ENCODE measurements at regions not wholly inside any gene's neighbourhood (a gene's known extent, or its start where the extent isn't known, plus 50 kb on each side); places are given as distances from the start of the nearest gene placed in this dataset.

DNA sequence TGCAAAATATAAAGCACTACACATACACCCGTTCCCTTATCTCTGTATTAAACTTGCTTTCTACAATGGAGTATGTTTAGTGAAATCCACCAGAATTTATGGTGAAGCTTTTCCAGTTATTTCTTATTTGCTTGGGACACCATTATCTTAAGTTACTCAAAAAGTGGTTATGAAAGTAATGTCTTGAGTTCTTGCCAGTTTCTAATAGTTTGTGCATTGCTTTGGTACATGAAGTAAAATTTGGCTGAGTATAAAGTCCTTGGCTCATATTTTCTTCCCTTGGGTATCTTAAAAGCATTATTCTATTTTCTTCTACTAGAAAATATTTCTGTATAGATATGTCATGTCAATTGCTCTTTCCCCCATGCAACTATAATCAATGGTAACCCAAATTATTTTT is 85.2 kb downstream of the POLR1F start:
- no peak for DNase-seq

DNA sequence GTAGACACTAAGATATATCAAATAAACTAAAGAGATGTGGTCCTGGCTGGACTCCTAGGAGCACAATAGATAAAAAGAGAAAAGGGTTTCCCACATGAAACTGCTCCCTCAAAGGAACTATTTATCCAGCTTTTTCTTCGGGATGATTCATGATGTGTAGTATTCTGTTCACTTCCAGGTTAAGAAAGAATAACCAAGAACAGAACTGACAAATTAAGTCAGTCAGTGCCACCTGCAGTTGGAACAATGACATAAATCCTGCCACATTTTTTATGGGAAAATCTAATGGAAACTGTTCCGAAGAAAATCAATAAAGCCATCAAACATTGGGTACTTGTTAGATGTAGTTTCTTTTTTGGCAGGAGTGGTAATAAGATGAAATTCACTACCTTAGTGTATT is 87.1 kb downstream of the POLR1F start:
- no peak for DNase-seq

DNA sequence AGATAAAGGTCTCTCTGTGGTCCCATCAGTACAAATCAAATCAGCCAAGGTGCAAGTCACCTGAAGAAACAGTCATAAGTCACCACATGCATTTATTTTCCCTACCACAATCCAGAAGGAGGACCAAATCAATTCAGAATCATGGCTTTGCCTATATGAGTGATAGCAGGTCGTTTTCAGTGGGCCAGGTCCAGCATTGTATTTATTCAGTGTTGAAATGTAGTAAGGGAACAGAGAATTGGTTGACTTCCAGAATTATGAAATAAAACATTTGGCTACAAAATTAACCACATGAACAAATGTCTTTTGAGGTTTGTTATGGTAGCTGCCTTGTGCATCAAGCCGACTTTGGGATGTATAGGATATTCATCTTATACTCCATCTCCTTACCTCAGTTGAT is 88.4 kb downstream of the POLR1F start:
- no peak for DNase-seq

DNA sequence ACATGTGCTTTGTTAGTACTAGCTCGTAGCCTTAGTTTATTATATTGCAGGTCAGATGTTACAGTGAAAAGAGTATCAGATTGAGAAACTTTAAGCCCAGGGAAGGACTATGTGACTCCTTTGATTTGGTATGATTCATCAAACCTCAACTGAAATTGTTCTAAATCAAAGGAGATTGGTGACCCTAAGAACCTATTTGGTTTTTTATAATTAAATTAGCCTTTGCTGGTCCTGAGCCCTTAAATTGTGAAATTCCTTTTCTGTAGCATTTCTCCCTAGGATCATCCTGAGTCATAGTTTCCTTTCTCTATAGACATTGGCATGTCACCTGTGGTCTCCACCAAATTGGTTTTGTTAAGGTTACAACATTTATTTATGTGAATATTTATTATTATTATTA is 89.7 kb downstream of the POLR1F start:
- no peak for DNase-seq

DNA sequence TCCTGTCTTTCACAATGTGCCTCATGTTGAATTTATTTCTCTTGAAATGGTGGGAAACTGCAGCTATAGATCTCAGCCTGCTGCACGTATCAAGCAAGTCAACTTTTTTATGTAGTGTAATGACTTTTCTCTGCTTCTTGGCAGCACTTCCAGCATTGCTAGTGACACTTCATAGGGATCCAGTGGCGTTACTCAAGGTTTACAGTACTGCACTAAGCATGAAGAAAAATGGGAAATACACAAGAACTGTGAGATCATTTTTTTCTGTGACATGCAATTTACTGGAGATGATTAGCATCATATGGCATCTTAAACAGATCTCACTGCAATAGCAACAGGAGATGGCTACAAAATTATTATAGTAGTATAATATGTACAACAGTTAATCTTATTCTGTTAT is 90.9 kb downstream of the POLR1F start:
- DNase-seq: no peak

DNA sequence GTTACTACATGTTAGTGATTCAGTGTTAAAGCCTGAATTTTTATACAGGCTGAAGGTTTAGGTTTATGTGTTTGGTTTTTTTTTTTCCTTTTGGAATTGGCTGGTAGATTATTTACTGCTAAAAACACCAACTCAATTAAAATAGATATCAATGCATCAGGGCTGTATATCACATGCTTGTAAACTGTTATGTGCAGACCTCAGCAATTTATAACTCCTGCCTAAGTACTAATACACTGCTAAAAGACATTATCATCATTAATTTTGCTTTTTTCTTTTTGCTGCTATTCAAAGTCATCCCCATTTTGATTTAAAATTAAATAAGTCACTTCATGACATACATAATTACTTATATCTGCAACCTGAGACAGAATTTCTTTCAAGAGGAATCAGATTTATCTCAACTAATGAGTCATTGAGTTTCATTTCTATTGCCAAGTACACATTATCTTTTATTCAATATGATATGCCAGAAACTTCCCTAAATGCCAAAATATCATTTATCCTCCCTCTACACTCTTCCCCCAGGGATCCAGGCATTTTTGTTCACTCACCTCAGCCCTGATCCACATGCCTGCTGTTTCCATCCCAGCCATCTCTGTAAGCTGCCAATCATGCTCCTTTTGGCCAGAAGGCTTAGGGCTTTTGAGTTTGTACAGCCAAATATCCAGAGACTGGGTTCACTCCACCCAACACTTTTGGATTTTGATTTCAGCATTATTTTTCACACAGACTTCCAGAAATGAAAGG is 98.5 kb downstream of the POLR1F start:
- no peak for DNase-seq

DNA sequence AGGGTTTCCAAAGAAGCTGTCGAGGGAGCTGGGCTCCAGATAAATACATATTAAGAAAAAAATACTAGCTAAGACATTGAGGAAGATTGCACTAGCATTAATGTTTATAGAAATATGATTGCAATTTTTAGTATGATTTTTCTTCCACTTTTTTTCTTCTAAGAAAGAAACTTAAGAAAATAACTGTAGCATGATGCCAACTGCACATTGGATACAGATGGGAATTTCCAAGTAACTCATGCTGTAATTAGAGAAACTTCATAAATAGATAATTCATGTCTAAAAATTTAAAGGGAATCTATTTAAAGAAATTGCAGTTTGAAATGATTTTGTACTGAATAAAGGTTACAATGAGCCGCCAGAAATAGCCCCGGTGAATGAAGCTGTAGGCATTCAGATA is 119.4 kb downstream of the POLR1F start:
- no peak for DNase-seq

DNA sequence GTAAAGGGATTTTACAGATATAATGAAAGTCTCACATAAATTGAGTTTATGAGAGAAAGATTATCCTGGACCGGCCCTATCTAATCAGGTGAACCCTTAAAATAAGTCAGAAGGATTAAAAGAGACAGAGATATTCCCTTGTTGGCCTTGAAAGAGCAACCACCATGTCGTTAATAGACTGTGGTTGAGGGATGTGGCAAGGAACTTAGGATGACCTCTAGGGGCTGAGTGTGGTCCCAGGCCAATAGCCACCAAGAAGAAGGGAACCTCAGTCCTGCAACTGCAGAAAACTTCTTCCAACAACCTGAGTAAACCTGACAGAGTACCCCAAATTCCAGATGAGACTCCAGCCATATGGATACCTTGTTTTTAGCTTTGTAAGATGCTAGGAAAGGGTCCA is 121.5 kb downstream of the POLR1F start:
- peak in 1 of 5 experiments; percentile 32 for DNase-seq

DNA sequence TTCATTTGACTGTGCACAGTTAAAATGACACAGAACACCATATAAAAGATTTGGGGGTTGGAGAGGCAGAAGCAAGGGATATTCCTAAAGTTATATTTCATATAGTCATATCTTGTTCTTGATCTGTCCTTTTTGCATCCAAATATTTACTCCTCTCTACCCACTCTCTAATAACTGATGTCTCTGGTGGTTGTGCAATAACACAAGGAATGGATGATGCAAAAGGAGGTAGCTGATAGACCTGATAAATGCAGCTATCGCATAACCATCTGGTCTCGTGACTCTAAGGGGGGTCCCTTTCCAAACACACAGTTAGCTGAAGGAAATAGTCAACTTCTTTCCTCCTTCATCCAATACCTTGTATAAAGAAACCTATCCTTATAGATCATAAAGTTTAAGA is 123.1 kb downstream of the POLR1F start:
- DNase-seq: no peak

DNA sequence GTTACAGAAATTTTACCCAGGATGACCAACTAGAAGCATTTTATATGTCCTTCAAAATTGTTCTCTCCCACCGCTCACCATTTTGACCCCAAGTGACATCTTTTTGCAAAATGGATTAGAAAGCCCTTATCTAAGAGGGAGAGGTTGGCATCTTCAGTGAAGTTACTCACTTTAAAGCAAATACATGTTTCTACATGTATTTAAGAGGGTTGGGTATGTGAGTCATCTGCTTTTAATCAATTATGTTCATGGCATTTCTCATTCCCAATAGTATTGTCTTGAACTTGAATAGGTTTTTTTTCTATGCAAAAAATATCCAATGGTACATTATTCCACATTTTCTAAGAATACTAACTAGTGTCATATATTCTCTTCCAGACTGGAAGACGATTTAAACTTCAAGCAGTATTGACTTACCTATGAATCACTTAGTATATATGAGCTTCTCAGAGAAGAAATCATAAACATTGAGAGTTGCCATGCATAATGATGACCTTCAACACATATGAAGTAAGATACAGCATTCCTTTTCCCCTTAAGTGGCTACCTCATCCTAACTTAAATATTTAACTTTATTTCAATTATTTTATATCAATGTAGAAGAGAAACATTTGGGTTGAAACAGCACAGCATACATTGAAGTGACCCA is 132.8 kb downstream of the POLR1F start:
- DNase-seq: no peak

DNA sequence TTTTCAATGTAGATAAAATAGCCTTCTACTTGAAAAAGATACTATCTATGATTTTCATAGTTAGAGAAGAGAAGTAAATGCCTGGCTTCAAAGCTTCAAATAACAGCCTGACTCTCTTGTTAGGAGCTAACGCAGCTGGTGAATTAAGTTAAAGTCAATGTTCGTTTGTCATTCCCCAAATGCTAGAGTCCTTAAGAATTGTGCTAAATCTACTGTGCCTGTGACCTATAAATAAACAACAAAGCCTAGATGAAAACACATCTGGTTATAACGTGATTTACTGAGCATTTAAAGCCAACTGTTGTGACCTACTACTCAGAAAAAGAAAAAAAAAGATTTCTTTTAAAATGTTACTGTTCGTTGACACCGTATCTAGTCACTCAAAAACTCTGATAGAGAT is 134.7 kb downstream of the POLR1F start:
- DNase-seq: no peak

DNA sequence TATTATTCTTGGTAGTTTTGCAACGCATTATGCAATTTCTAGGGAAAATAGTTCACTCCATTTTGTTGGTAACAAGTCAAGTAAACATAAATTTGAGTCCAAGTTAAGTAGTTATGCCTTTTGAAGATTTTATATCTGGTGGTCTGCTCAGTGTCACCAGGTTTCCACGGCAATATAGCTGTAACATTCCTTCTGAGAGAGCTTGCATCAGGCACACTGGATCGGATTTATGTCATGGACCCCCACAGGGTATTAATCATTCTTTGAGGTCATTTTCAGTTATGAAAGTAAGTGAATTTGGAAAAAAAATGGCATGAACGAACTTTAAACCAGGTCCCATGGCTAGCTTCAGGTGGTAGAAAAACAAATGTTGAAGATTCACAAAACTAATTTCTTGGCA is 136.3 kb downstream of the POLR1F start:
- no peak for DNase-seq

DNA sequence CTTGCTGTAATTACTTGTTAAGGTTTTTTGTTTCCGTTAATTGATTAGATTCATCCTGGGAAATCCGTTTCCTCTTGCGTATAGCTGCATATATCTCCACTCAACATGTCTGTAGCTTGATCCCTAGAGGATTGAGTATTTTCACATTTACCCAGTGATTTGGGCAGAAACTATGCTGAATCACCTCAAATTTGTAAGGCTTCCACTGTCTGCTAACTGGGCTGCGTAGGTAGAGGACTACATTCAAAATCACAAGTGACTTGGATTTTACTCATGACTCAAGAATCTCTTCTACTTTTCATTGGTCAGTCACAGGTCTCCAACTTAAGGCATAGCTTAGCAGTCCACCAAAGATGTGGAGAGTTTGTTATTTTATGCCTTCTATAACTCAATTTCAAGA is 141.8 kb downstream of the POLR1F start:
- no peak for DNase-seq

DNA sequence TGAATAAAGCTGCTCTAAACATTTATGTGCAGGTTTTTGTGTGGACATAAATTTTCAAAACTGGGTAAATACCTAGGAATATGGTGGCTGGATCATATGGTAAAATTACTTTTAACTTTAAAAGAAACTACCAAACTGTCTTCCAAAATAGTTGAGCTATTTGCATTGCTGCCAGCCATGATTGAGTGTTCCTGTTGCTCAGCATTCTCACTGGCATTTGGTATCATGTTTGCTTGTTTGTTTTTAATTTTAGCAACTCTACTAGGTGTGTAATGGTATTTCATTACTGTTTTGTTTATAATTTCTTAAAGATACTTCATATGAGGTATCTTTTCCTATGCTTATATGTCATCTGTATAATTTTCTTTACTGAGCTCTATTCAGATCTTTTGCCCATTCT is 143.2 kb downstream of the POLR1F start:
- DNase-seq: no peak

DNA sequence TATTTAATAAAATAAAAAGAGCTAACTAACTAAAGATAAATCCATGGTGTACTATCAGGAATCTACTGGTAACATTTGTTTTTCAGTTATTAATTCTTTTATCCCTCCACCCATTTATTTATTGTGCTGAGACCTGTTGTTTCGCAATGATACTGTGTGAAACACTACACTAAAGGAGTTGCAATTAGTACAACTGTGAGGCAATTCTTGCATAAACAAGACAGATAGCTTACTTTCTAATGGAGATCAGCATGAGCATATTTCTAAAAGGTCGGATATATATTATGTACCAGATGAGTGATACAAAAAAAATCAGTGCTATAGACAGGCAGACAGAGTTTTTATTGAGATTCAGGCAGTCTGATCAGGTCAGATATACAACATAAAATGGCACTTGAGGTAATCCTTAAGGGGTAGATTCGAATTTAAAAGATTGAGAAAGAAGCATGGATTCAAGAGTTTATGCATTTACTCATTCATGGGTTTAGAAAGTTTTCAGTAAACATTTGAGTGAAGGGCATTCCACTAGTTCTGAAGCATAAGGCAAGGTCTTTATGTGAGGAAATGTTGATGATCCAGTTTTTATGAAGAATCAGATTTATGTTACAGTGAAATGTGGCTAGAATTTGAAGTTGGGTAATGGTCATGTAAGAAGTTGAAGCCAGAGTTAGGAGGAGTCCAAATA is 147.6 kb downstream of the POLR1F start:
- no peak for DNase-seq

DNA sequence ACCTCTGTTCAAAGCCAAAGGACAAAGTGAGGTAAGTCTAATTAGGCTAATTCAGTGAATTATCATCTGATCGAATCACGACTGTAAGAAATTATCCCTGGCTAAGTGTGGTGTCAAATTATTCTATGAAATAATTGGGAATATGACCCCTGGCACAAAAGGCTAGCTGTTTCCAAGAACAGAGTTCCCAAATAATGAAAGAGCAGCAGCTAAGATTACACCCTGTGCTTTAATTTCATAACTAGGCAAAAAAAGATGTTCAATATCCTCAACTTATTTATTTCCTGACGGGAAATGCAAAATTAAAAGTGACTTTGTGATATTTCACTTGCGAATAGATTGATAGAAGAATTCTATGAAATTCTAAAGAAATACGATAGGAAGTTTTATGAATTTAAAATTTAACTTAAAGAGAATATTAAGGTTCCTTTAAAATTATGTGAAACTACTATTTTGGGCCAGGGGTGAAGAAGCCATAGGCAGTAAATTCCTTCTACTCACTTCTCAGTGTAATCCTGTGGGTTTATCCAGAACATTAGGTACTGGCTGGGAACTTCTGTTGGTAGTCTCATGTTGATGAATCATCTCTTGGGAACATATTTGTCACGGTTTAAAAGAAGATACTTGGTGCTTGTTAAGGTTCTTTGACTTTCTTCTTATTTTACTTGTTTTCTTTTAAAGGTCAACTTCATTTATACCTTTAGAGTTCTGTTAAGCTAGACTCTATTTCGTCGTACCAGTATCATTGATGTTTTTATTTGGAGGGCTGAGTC is 148.5 kb downstream of the POLR1F start:
- no peak for DNase-seq

DNA sequence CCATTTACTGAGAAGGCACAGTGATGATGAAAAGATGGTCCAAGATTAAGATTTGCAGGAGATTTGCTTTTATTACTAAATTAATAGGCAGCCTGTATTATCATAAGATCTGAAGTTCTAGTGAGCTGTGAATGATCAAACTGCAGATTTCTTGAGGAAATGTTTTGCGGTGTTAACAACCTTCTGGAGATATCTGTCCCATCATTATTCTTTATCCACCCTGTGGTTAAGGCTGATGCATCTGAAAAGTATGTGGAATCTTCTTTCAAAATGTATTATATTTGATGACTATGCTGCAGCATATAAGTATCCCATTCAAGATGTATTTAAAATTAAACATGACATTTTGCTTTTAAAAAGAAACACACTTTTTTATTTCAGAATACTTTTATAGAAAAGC is 150.3 kb downstream of the POLR1F start:
- no peak for DNase-seq

DNA sequence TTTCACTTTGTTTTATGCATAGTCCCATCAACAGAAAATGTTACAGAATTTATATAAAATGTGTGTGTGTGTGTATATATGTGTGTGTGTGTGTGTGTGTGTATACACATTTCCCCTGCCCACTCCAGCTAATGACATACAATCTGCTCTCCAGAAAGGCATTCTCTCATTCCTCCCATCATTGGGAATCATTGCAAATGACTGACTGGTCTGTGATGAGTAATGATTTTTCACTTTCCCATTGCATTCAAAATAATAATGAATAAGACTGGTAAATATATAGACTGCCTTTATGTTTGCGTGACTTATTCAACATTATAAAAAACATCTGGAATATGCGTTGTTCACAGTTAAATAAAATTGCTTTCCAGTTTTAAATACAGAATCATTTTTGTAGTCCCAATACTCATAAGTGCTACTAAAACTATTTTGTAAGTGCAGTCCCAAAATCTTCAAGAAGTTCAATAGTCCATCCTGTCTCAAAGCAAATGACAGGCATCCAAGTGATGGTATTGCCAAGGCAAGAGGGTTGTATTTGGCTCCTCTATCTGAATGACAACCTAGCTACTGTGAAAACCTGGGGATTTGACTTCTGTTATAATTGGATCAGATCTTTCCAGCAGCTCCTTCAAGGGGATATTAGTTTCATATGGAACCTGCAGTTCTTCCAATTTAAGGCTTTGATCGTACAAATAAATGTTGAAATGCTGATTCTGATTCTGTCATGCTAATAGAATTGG is 150.9 kb downstream of the POLR1F start:
- DNase-seq: no peak

DNA sequence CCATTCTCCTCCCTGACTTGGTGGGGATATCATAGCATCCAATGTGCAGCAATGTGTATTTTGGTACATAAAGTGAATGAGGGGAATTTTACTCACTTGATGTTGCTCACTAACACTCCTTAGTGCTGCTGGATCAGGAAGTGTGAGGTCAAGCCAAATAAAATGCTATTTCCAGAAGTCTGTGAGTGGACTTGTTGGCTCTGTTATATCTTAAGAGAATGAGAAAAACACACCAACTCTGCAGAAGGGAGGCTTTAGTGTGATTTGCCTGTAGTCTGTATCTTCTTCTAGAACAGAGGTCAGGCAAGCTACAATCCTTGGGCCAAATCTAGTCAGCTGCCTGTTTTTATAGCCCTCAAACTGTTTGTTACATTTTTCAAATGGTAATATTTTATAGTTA is 154.3 kb downstream of the POLR1F start:
- DNase-seq: no peak

DNA sequence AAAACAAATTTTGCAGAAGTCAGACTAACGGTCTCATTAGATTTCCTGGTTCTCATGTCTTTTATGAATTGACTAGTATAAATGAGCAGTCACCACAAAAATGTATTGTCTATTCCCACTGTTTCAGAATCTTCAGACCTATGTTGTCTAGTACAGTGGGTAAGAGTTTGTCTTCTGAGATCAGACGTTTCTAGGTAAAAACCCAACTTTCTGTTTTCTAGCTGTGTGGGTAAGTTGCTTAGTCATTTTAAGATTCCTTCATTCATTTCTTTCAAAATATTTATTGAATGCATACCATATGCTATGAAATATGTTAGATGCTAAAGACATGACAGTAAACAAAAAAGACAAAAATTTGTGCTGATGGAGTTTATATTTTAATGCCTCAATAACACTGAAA is 156.3 kb downstream of the POLR1F start:
- peak in 1 of 5 experiments; percentile 87 for DNase-seq

DNA sequence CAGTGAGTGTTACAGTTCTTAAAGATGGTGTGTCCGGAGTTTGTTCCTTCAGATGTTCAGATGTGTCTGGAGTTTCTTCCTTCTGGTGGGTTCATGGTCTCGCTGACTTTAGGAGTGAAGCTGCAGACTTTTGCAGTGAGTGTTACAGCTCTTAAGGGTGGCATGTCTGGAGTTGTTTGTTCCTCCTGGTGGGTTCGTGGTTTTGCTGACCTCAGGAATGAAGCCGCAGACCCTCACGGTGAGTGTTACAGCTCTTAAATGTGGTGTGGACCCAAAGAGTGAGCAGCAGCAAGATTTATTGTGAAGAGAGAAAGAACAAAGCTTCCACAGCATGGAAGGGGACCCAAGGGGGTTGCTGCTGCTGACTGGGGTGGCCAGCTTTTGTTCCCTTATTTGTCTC is 159.6 kb downstream of the POLR1F start:
- peak in 1 of 5 experiments; percentile 53 for DNase-seq

DNA sequence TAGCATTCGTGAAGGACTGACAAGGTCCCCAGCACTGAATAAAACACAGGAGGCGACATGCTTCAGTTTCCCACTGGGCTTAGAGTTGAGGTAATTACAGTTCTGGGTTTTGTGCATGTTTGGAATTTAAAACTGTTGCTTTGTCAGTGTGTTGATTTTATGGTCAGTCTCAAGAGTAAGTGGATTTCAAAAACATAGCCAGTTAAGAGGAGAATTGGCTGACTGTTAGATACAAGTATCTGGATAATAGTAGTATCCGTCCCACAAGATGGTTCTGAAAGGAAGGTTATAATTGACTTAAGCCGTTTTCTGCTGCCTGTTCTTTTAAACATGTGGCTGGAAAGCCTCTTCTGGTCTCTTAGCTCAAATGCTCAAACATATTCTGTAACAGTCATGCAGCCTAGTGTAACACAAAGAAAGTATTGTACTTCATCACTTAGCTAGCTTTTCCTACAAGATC is 170.9 kb downstream of the POLR1F start:
- no peak for DNase-seq

DNA sequence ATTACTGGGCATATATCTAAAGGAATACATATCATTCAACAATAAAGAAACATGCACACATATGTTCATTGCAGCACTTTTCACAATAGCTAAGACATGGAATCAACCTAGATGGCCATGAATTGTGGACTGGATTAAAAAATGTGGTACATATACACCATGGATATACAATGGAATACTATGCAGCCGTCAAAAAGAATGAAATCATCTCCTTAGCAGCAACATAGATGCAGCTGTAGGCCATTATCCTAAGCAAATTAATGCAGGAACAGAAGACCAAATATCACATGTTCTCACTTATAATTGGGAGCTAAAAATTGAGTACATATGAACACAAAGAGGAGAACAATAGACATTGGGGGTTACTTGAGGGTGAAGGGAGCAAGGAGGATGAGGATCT is 175.6 kb downstream of the POLR1F start:
- no peak for DNase-seq

Measured in T-helper 2 cell (primary cell).